ENCODE measurements at regions not wholly inside any gene's neighbourhood (a gene's known extent, or its start where the extent isn't known, plus 50 kb on each side); places are given as distances from the start of the nearest gene placed in this dataset.
"Not testable (repeated sequence)": the region's sequence is repeated elsewhere in the genome, so short reads cannot be mapped to it uniquely, and the experiment has no call there.

- H3K9me3 ChIP-seq (ENCODE audit: control insufficient read depth, insufficient read depth, low read depth, low read length); POLR2A ChIA-PET; CTCF ChIA-PET; H3K36me3 ChIP-seq (ENCODE audit: control insufficient read depth in 2 of 2, insufficient read depth in 1 of 2, low read length in 2 of 2); H3K4me3 ChIP-seq (ENCODE audit: low read depth, low read length); H3K4me1 ChIP-seq (ENCODE audit: control insufficient read depth, insufficient read depth, low read length); H3K27ac ChIP-seq (ENCODE audit: extremely low read depth, low read depth, low read length): not testable (repeated sequence)
Observed at GRCh38 chr21:14009238-14009981, 201.3 kb downstream of the LIPI start.

GRCh38 chr21:14008436-14008835, 202.3 kb downstream of the LIPI start:
- H3K27ac ChIP-seq (ENCODE audit: extremely low read depth, low read depth, low read length); H3K36me3 ChIP-seq (ENCODE audit: control insufficient read depth in 2 of 2, insufficient read depth in 1 of 2, low read length in 2 of 2); H3K4me1 ChIP-seq (ENCODE audit: control insufficient read depth, insufficient read depth, low read length); POLR2A ChIA-PET; H3K9me3 ChIP-seq (ENCODE audit: control insufficient read depth, insufficient read depth, low read depth, low read length); CTCF ChIA-PET; H3K4me3 ChIP-seq (ENCODE audit: low read depth, low read length): not testable (repeated sequence)

GRCh38 chr21:14008006-14008405, 202.7 kb downstream of the LIPI start:
- H3K36me3 ChIP-seq (ENCODE audit: control insufficient read depth in 2 of 2, insufficient read depth in 1 of 2, low read length in 2 of 2); H3K27ac ChIP-seq (ENCODE audit: extremely low read depth, low read depth, low read length); CTCF ChIA-PET; H3K4me1 ChIP-seq (ENCODE audit: control insufficient read depth, insufficient read depth, low read length); H3K4me3 ChIP-seq (ENCODE audit: low read depth, low read length); H3K9me3 ChIP-seq (ENCODE audit: control insufficient read depth, insufficient read depth, low read depth, low read length); POLR2A ChIA-PET: not testable (repeated sequence)

DNA sequence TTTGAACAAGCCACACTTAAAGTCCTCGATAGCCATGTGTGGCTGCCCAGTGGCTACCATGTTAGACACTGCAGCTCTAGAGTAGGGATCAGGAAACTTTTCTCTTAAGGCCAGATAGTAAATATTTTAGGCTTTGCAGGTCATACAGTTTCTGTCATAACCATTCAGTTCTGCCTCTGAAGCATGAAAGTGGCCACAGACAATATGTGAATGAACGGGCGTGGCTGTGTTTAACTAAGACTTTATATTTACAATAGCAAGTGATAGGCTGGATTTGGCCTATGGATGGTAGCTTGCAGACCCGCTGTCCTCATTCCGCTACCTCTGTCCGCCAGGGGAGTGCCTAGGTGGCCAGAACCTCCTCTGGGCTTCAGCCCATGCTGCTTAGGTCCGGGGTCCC, 204.6 kb downstream of the LIPI start:
- H3K36me3 ChIP-seq (ENCODE audit: control insufficient read depth in 2 of 2, insufficient read depth in 1 of 2, low read length in 2 of 2); H3K4me3 ChIP-seq (ENCODE audit: low read depth, low read length); H3K4me1 ChIP-seq (ENCODE audit: control insufficient read depth, insufficient read depth, low read length); H3K27ac ChIP-seq (ENCODE audit: extremely low read depth, low read depth, low read length); H3K9me3 ChIP-seq (ENCODE audit: control insufficient read depth, insufficient read depth, low read depth, low read length); POLR2A ChIA-PET; CTCF ChIA-PET: not testable (repeated sequence)

DNA sequence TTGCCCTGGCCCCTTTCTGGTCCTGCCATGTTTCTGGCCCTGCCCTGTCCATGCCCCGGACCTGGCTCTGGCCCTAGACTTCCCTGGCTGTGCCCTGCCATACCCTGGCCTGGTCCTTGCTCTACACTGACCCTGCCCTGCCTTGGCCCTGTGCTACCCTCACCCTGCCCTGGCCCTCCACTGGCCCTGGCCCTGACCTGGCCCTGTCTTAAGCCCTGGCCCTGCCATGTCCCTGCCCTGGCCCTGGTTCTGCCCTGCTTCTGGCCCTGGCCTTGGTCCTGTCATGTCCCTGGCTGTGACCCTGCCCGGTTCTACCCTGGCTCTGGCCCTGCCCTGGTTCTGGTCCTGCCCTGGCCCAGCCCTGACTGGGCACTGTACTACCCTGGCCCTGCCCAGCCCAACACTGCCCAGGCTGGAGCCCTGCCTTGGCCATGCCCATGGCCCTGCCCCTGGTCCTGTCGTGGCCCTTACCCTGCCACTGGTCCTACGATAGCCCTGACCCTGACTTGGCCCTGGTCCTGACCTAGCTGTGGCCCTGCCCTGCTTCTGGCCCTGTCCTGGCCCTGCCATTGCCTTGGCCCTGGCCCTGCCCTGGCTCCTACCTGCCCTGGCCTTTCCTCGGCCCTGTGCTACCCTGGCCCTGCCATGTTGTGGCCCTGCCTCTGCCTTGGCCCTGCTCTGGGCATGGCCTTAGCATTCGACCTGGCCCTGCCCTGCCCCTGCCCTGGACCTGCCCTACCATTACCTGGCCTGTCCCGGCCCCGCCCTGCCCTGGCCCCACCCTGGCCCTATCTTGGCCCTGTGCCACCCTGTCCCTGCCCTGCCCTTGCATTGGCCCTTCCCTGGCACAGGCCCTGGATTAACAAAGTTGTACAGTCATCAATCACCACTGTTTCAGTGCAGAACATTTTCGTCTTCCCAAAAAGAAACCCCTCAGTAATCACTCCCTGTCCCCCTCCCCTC, 223.5 kb downstream of the LIPI start:
- H3K4me3 ChIP-seq (ENCODE audit: low read depth, low read length); H3K27ac ChIP-seq (ENCODE audit: extremely low read depth, low read depth, low read length); H3K36me3 ChIP-seq (ENCODE audit: control insufficient read depth in 2 of 2, insufficient read depth in 1 of 2, low read length in 2 of 2); H3K9me3 ChIP-seq (ENCODE audit: control insufficient read depth, insufficient read depth, low read depth, low read length); POLR2A ChIA-PET; H3K4me1 ChIP-seq (ENCODE audit: control insufficient read depth, insufficient read depth, low read length); CTCF ChIA-PET: not testable (repeated sequence)

DNA sequence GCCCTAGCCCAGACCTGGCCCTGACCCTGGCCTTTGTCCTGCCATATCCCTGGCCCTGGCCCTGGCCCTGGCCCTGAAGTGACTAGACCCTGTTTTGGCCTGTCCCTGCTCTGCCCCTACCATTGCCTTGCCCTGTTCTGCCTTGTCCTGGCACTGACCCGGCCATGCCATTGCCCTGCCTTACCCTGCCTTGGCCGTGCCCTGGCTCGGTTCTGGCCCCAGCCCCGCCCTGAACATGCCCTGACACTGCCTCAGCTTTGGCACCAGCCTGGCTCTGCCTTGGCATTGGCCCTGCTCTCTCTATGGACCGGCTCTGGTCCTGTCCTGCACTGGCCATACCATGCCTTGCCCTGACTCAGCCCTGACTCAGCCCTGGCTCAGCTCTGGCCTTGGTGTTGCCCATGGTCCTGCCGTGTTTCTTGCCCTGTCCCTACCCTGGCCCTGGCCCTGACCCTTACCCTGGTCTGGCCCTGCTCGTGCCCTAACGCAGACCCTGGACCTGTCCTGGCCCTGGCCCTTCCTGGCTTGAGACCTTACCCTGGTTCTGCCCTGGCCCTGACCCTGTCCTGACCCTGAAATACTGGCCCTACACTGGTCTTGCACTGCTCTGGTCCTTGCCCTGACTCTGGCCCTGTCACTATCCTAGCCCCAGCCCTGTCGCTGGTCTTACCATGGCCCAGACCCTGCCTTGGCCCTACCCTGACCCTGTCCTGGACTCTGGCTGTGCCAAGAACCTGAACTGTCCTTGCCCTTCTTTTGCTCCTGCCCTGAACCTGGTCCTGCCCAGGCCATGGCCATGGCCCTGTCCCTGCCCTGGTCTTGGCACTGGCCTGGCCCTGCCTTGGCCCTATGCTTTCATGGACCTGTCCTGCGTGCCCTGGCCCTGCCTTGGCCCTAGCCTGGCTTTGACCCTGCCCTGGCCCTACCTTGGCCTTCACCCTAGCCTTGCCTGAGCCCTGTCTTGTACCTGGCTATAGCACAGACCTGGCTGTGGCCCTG, 224.6 kb downstream of the LIPI start:
- H3K27ac ChIP-seq (ENCODE audit: extremely low read depth, low read depth, low read length); CTCF ChIA-PET; H3K36me3 ChIP-seq (ENCODE audit: control insufficient read depth in 2 of 2, insufficient read depth in 1 of 2, low read length in 2 of 2); H3K4me3 ChIP-seq (ENCODE audit: low read depth, low read length); POLR2A ChIA-PET; H3K9me3 ChIP-seq (ENCODE audit: control insufficient read depth, insufficient read depth, low read depth, low read length); H3K4me1 ChIP-seq (ENCODE audit: control insufficient read depth, insufficient read depth, low read length): not testable (repeated sequence)

DNA sequence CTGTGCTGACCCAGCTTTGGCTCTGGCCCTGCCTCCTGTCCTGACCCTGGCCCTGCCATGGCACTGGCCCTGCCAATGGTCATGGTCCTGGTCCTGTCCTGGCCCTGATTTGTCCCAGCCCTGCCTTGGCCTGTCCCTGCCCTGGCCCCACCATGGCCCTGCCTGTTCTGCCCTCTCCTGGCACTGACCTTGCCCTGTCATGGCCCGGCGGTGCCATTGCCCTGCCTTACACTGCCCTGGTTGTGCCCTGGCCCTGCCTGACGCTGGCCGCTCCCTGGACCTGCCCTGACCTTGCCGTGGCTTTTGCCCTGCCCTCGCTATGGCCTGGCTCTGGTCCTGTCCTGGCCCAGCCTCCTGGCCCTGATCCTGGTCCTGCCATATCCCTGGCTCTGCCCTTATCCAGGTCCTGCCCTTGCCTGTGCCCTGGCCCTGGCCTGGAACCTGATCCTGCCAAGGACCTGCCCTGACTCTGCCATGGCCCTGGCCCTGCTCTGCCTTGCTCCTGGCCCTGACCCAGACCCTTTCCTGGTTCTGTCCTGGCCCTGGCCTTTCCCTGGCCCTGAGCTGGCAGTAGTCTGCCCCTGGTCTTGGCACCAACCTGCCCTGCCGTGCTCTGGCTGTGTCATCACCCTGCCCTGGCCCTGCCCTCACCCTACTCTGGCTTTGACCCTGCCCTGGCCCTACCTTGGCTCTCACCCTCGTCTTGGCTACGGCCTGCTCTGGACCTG, 225.5 kb downstream of the LIPI start:
- H3K36me3 ChIP-seq (ENCODE audit: control insufficient read depth in 2 of 2, insufficient read depth in 1 of 2, low read length in 2 of 2); POLR2A ChIA-PET; H3K4me1 ChIP-seq (ENCODE audit: control insufficient read depth, insufficient read depth, low read length); H3K9me3 ChIP-seq (ENCODE audit: control insufficient read depth, insufficient read depth, low read depth, low read length); H3K4me3 ChIP-seq (ENCODE audit: low read depth, low read length); CTCF ChIA-PET; H3K27ac ChIP-seq (ENCODE audit: extremely low read depth, low read depth, low read length): not testable (repeated sequence)

GRCh38 chr21:13984728-13985127, 226.0 kb downstream of the LIPI start:
- H3K9me3 ChIP-seq (ENCODE audit: control insufficient read depth, insufficient read depth, low read depth, low read length); POLR2A ChIA-PET; H3K4me3 ChIP-seq (ENCODE audit: low read depth, low read length); H3K27ac ChIP-seq (ENCODE audit: extremely low read depth, low read depth, low read length); H3K36me3 ChIP-seq (ENCODE audit: control insufficient read depth in 2 of 2, insufficient read depth in 1 of 2, low read length in 2 of 2); CTCF ChIA-PET; H3K4me1 ChIP-seq (ENCODE audit: control insufficient read depth, insufficient read depth, low read length): not testable (repeated sequence)

- CTCF ChIA-PET; H3K27ac ChIP-seq (ENCODE audit: extremely low read depth, low read depth, low read length); H3K4me3 ChIP-seq (ENCODE audit: low read depth, low read length); H3K4me1 ChIP-seq (ENCODE audit: control insufficient read depth, insufficient read depth, low read length); POLR2A ChIA-PET; H3K36me3 ChIP-seq (ENCODE audit: control insufficient read depth in 2 of 2, insufficient read depth in 1 of 2, low read length in 2 of 2); H3K9me3 ChIP-seq (ENCODE audit: control insufficient read depth, insufficient read depth, low read depth, low read length): not testable (repeated sequence)
Observed at GRCh38 chr21:13981176-13982087, 229.3 kb downstream of the LIPI start.
